HCT116 (cell line): ENCODE measurements at regions not wholly inside any gene's neighbourhood (a gene's known extent, or its start where the extent isn't known, plus 50 kb on each side); places are given as distances from the start of the nearest gene placed in this dataset.

ENCODE experiments used
- ATAC-seq: fragments of 200-7000 bp; cut with Tn5 transposase; 2 replicates; pipeline ENCODE4 v1.9.1; 2020; ENCODE audit warnings: mild to moderate bottlenecking, moderate library complexity
- BruUV-seq: library from RNA; stranded (reverse); fragments of 400-500 nt; replicated peaks from 2 replicates; lab custom pipeline; 2021; lab: Mats Ljungman, UMichigan
- CTCF ChIA-PET: fragments of 300-600 bp; sonication (Branson Sonifier 250); formaldehyde crosslinking; loops from one replicate; lab custom pipeline; 2021; ENCODE audit warnings: antibody characterized with exemption; lab: Charles Lee
- POLR2A ChIA-PET: fragments of 300-600, 350-600 bp; sonication (Branson Sonifier 250); formaldehyde crosslinking; loops from one replicate; lab custom pipeline; 2021; ENCODE audit warnings: antibody characterized with exemption; lab: Charles Lee
- RAD21 ChIA-PET, 2 experiments: fragments of 300-600 bp; sonication (Branson Sonifier 250); formaldehyde crosslinking; loops; one replicate each; lab custom pipeline; 2023; ENCODE audit warnings: low total read pairs in 2 of 2; ENCODE audit not compliant: uncharacterized antibody in 2 of 2, unreplicated experiment in 2 of 2, low non-redundant PET in 1 of 2; lab: Charles Lee
- DNase-seq: peaks from one replicate; pipeline ENCODE4 v3.0.0-alpha.2; 2010; ENCODE audit warnings: low read depth, low spot score
- H2AFZ ChIP-seq: fragments of 200-600 bp; shearing (Covaris generic), sonication (generic); 2 replicates; pipeline ENCODE4 v1.6.1; 2017; ENCODE audit warnings: low read depth, mixed run types, mixed read lengths, antibody characterized with exemption, low read length; ENCODE audit not compliant: poor library complexity, severe bottlenecking
- H3K27ac ChIP-seq: 2 replicates; pipeline ENCODE4 v1.5.1; 2012; ENCODE audit warnings: low read depth, low read length
- H3K27me3 ChIP-seq: fragments of 200-600 bp; sonication (generic); 2 replicates; pipeline ENCODE4 v1.6.1; 2016; ENCODE audit warnings: mixed run types, low read length, mixed read lengths; ENCODE audit not compliant: insufficient read depth
- H3K36me3 ChIP-seq, 2 experiments: fragments of 200-500 bp in 1 of 2; fragments of 200-600 bp in 1 of 2; sonication (Bioruptor generic) in 1 of 2; sonication (generic) in 1 of 2; 2 replicates each; pipeline versions ENCODE4 v1.5.1 to v1.6.1; 2014 to 2016; ENCODE audit warnings: low read length in 2 of 2, inconsistent platforms in 1 of 2, mixed read lengths in 1 of 2, mixed run types in 1 of 2; ENCODE audit not compliant: insufficient read depth in 2 of 2, control insufficient read depth in 1 of 2
- H3K4me1 ChIP-seq, 2 experiments: fragments of 200-600 bp in 1 of 2; sonication (generic) in 1 of 2; 2 replicates each; pipeline versions ENCODE4 v1.5.1 to v1.6.1; 2012 to 2017; ENCODE audit warnings: low read length in 2 of 2, inconsistent platforms in 1 of 2, mild to moderate bottlenecking in 1 of 2, mixed read lengths in 1 of 2, mixed run types in 1 of 2, moderate library complexity in 1 of 2; ENCODE audit not compliant: insufficient read depth in 2 of 2, control insufficient read depth in 1 of 2
- H3K4me2 ChIP-seq: fragments of 200-600 bp; sonication (generic); 2 replicates; pipeline ENCODE4 v1.6.1; 2017; ENCODE audit warnings: mixed run types, low read length, mixed read lengths
- H3K4me3 ChIP-seq, 2 experiments: fragments of 200-600 bp in 1 of 2; sonication (generic) in 1 of 2; replicated peaks in 1 of 2; 2 replicates each; pipeline ENCODE4 v1.5.1; 2011 to 2016; ENCODE audit warnings: low read length in 2 of 2, control low read depth in 1 of 2, low read depth in 1 of 2, mild to moderate bottlenecking in 1 of 2, mixed read lengths in 1 of 2, mixed run types in 1 of 2
- H3K79me2 ChIP-seq: fragments of 200-600 bp; sonication (generic); 2 replicates; pipeline ENCODE4 v1.6.1; 2017; ENCODE audit warnings: mild to moderate bottlenecking, mixed run types, low read length, moderate library complexity, mixed read lengths; ENCODE audit not compliant: insufficient read depth
- H3K9ac ChIP-seq: fragments of 200-600 bp; sonication (generic); 2 replicates; pipeline ENCODE4 v1.6.1; 2016; ENCODE audit warnings: low read length, mixed read lengths
- H3K9me2 ChIP-seq: fragments of 200-600 bp; sonication (generic), shearing (Covaris generic); 2 replicates; pipeline ENCODE4 v1.6.1; 2017; ENCODE audit warnings: mixed run types, mild to moderate bottlenecking, moderate library complexity; ENCODE audit not compliant: insufficient read depth
- H3K9me3 ChIP-seq, 2 experiments: fragments of 200-500 bp in 1 of 2; fragments of 200-600 bp in 1 of 2; sonication (Bioruptor generic) in 1 of 2; sonication (generic) in 1 of 2; 2 replicates each; pipeline ENCODE4 v1.6.1; 2014 to 2017; ENCODE audit warnings: low read length in 2 of 2, mixed read lengths in 2 of 2, inconsistent platforms in 1 of 2, low read depth in 1 of 2, mild to moderate bottlenecking in 1 of 2, mixed run types in 1 of 2, moderate library complexity in 1 of 2; ENCODE audit not compliant: control insufficient read depth in 1 of 2, insufficient read depth in 1 of 2
- H4K20me1 ChIP-seq: fragments of 200-600 bp; sonication (generic), shearing (Covaris generic); 2 replicates; pipeline ENCODE4 v1.6.1; 2017; ENCODE audit warnings: mixed run types, mild to moderate bottlenecking, moderate library complexity; ENCODE audit not compliant: insufficient read depth
- ATF3 ChIP-seq: IDR thresholded peaks from 2 replicates; pipeline ENCODE4 v1.6.1; 2012
- CBX3 ChIP-seq: IDR thresholded peaks from 2 replicates; pipeline ENCODE4 v1.6.1; 2012; ENCODE audit warnings: low read depth
- CEBPB ChIP-seq: IDR thresholded peaks from 2 replicates; pipeline ENCODE4 v1.6.1; 2012; ENCODE audit warnings: low read depth
- EGR1 ChIP-seq: IDR thresholded peaks from 2 replicates; pipeline ENCODE4 v1.6.1; 2012; ENCODE audit warnings: low read depth
- EZH2 ChIP-seq: fragments of 200-600 bp; sonication (generic); IDR thresholded peaks from 2 replicates; pipeline ENCODE4 v1.6.1; 2017; ENCODE audit warnings: antibody characterized with exemption, mixed run types
- JUND ChIP-seq: IDR thresholded peaks from 2 replicates; pipeline ENCODE4 v1.6.1; 2012
- MAX ChIP-seq: IDR thresholded peaks from 2 replicates; pipeline ENCODE4 v1.6.1; 2012
- POLR2A ChIP-seq: IDR thresholded peaks from 2 replicates; pipeline ENCODE4 v1.7.0; 2011; ENCODE audit warnings: borderline replicate concordance; ENCODE audit not compliant: insufficient read depth, insufficient read length; ENCODE audit errors: extremely low read depth
- RAD21 ChIP-seq: IDR thresholded peaks from 2 replicates; pipeline ENCODE4 v1.6.1; 2012; ENCODE audit warnings: low read depth, mild to moderate bottlenecking
- REST ChIP-seq: IDR thresholded peaks from 2 replicates; pipeline ENCODE4 v1.6.1; 2012; ENCODE audit warnings: low read depth
- SIN3A ChIP-seq: IDR thresholded peaks from 2 replicates; pipeline ENCODE4 v1.6.1; 2012; ENCODE audit warnings: low read depth
- SP1 ChIP-seq: IDR thresholded peaks from 2 replicates; pipeline ENCODE4 v1.6.1; 2012; ENCODE audit warnings: low read depth
- TCF7L2 ChIP-seq: IDR thresholded peaks from 2 replicates; pipeline ENCODE4 v1.7.0; 2011; ENCODE audit warnings: borderline replicate concordance, inconsistent platforms; ENCODE audit not compliant: insufficient read depth, insufficient read length; ENCODE audit errors: extremely low read depth
- YY1 ChIP-seq: IDR thresholded peaks from 2 replicates; pipeline ENCODE4 v1.6.1; 2011; ENCODE audit warnings: low read length, low read depth, moderate library complexity, mild to moderate bottlenecking; ENCODE audit not compliant: insufficient replicate concordance; ENCODE audit errors: extremely low read depth
- ZNF274 ChIP-seq: fragments of 200-500 bp; sonication (Bioruptor generic); IDR thresholded peaks from 2 replicates; pipeline ENCODE4 v1.6.1; 2014; ENCODE audit warnings: mild to moderate bottlenecking, low read depth, low read length, inconsistent platforms
- intact Hi-C: fragments of 100-400 bp; cut with micrococcal nuclease; formaldehyde crosslinking; loops from 2 replicates; pipeline ENCODE4 v1.10.0; 2022

- Histone ChIP-seq H3K27ac (no peak overlapping the region), H3K9ac (no peak overlapping the region), H3K79me2 (no peaks in the 10 kb centered on the region), H3K9me3 (no peaks in the 10 kb centered on the region), H3K36me3 (no peaks in the 10 kb centered on the region), H3K4me2 (no peak overlapping the region), H3K4me3 (no peak overlapping the region), H3K4me1 (no peaks in the 10 kb centered on the region), H4K20me1 (no peaks in the 10 kb centered on the region; the same call in 1 of the 2 replicates), H2AFZ (no peak overlapping the region), H3K9me2 (no peaks in the 10 kb centered on the region), H3K27me3 (no peaks in the 10 kb centered on the region)
- TF ChIP-seq ATF3 = no peak
- intact Hi-C loops = no loop called here
- RAD21 ChIA-PET = no interaction called here
- no peak for ATAC-seq
- CTCF ChIA-PET = no interaction called here
- no TSS peak for BruUV-seq
- POLR2A ChIA-PET = no interaction called here
- DNase-seq = no peak
These were observed 387.8 kb downstream of the PTH2R start for GRCh38 chr2:208794288-208794975.

- ATAC-seq = no peak
- POLR2A ChIA-PET = interaction anchor here (1.0 kb wide), 1 partner anchor 9 kb away, joined by 3 read pairs; no protein-coding TSS in a partner anchor
- H4K20me1 ChIP-seq = no peaks in the 10 kb centered on the region; the same call in 1 of the 2 replicates
- H2AFZ ChIP-seq = no peak overlapping the region
- CTCF ChIA-PET = interaction anchor here (1.1 kb wide), 1 partner anchor 22 kb away, joined by 3 read pairs; no protein-coding TSS in a partner anchor
- H3K9me3 ChIP-seq = no peaks in the 10 kb centered on the region
- BruUV-seq = no TSS peak
- DNase-seq = no peak
- RAD21 ChIA-PET = no interaction called here
- H3K27ac ChIP-seq = no peak overlapping the region
- H3K4me3 ChIP-seq = no peak overlapping the region
- H3K9ac ChIP-seq = no peak overlapping the region
- no peaks in the 10 kb centered on the region for H3K79me2 ChIP-seq
- no peaks in the 10 kb centered on the region for H3K9me2 ChIP-seq
- no peaks in the 10 kb centered on the region for H3K27me3 ChIP-seq
- intact Hi-C loops = no loop called here
- no peaks in the 10 kb centered on the region for H3K36me3 ChIP-seq
- H3K4me2 ChIP-seq = no peak overlapping the region
- H3K4me1 ChIP-seq = no peaks in the 10 kb centered on the region
- TF ChIP-seq CBX3 (no peak), EZH2 (no peak), EGR1 (no peak), SIN3A (no peak), TCF7L2 (no peak), ZNF274 (no peak), RAD21 (no peak), CEBPB (no peak), REST (no peak), JUND (no peak), POLR2A (no peak), YY1 (no peak), MAX (no peak), SP1 (no peak)
These were observed 392.1 kb downstream of the PTH2R start for GRCh38 chr2:208798698-208799097.
